IgD-negative memory B cell (primary cell): ENCODE measurements at regions not wholly inside any gene's neighbourhood (a gene's known extent, or its start where the extent isn't known, plus 50 kb on each side); places are given as distances from the start of the nearest gene placed in this dataset.

Experiments
- H3K27ac Mint-ChIP-seq, 3 donors: one replicate each; pipeline ENCODE4 v1.8.0; 2020 to 2022; ENCODE audit warnings: mild to moderate bottlenecking in 3 of 3, mixed read lengths in 3 of 3, moderate library complexity in 1 of 3
- H3K27me3 Mint-ChIP-seq: one replicate; pipeline ENCODE4 v1.8.0; 2021; ENCODE audit warnings: mixed read lengths
- H3K36me3 Mint-ChIP-seq: one replicate; pipeline ENCODE4 v1.8.0; 2020; ENCODE audit warnings: mild to moderate bottlenecking, mixed read lengths
- H3K4me1 Mint-ChIP-seq, 3 donors: one replicate each; pipeline ENCODE4 v1.8.0; 2020 to 2022; ENCODE audit warnings: mixed read lengths in 3 of 3, mild to moderate bottlenecking in 1 of 3
- H3K4me3 Mint-ChIP-seq, 4 donors: one replicate each; pipeline ENCODE4 v1.8.0; 2020 to 2022; ENCODE audit warnings: mild to moderate bottlenecking in 4 of 4, mixed read lengths in 4 of 4, moderate library complexity in 3 of 4
- H3K9me3 Mint-ChIP-seq, 3 donors: one replicate each; pipeline ENCODE4 v1.8.0; 2020 to 2021; ENCODE audit warnings: mixed read lengths in 3 of 3, mild to moderate bottlenecking in 1 of 3

DNA sequence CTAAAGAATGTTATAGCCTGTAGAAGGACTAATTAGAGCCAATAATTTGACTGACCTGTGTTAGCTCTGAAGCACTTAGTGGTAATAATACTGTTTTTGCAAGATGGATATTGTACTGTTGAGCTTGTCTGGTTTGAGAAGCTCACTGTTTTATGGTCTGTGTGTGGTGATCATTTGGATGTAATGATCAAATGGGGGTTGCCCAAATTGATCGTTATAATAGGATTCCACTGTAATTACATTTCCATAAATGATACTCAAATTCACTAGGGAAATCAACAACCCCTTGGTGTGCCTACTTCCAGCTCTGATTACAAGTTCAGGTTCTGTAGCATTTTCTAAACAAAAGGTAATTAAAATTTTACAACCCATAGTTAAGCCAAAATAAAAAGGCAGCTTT, 971.4 kb downstream of the TTLL7 start:
- peaks cover 0 to 12% (median 6%) of the 10 kb centered on the region in 3 donors for H3K9me3 Mint-ChIP-seq
- H3K4me1 Mint-ChIP-seq, result peaks cover 0 to 1% (median 0%) of the 10 kb centered on the region in 3 donors
- H3K4me3 Mint-ChIP-seq, result no peak overlapping the region
- H3K27me3 Mint-ChIP-seq, result no peaks in the 10 kb centered on the region
- no peaks in the 10 kb centered on the region for H3K36me3 Mint-ChIP-seq
- H3K27ac Mint-ChIP-seq, result no peak overlapping the region

DNA sequence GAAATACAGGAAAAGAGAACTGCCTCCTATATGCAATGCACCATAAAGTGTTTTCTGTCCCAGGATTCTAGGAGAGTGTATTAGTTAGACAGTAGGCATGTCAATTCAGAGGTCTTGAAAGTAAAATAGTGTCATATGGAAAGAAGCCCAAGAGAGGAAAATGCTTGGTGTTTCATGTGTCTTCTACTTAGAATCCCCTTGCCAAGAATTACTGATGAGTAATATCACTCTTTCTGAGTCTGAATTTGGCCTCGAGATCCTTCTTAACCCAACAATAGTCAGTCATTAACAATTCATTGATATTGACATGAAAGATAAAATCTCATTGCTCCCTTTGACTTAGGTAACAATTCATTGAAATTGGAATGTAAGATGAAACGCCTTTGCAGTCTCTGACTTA, 972.2 kb downstream of the TTLL7 start:
- Mint-ChIP-seq H3K9me3 (peaks cover 0 to 12% (median 6%) of the 10 kb centered on the region in 3 donors), H3K4me3 (no peak overlapping the region), H3K36me3 (no peaks in the 10 kb centered on the region), H3K4me1 (peaks cover 0 to 1% (median 0%) of the 10 kb centered on the region in 3 donors), H3K27ac (no peak overlapping the region), H3K27me3 (no peaks in the 10 kb centered on the region)

DNA sequence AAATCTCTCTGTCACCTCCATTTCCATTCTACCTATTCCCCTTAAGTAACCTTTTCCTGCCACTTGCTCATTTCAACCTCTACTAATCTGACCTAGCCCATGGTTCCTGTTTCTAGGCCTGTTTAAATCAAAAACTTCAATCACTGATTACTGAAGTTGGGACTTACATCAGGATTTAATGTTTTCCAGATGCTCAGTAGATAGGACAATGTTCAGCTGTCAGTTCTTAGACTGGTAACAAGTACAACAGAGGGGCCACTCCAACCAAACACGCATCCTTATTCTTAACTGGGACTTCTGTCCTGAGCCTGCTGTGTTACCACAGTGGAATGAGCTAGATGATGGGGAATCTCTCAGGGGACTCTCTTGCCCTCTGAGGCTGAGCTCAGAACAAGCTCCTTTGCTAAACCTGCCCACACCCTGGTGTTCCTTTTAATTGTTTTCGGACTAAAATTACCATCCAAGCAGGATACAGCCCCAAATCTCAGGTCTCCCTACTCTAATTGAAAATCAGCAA, 974.6 kb downstream of the TTLL7 start:
- Mint-ChIP-seq H3K36me3 (no peaks in the 10 kb centered on the region), H3K4me3 (no peak overlapping the region), H3K9me3 (peaks cover 3 to 10% (median 6%) of the 10 kb centered on the region in 3 donors), H3K27ac (no peak overlapping the region), H3K27me3 (no peaks in the 10 kb centered on the region), H3K4me1 (peaks cover 0 to 1% (median 0%) of the 10 kb centered on the region in 3 donors)

DNA sequence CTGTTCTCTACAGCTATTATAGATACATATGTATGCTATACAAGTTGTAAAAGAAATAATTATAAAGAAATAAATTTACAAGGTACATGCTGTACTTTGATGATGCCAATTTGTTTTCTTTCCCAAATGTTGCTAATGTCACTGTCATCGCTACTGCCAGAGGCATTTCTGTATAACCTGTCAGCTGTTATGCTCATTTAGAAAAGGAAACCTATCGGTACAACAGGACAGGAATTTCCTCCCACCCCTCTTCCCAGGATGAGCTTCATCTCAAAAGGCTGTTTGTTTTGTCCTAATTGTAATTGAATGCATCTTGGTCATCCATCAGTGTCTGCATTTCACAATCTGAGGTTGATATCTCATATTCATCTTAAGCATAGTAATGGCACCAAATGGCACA, 975.7 kb downstream of the TTLL7 start:
- H3K9me3 Mint-ChIP-seq, result peaks cover 3 to 10% (median 6%) of the 10 kb centered on the region in 3 donors
- no peaks in the 10 kb centered on the region for H3K36me3 Mint-ChIP-seq
- H3K27ac Mint-ChIP-seq, result no peak overlapping the region
- no peak overlapping the region for H3K4me3 Mint-ChIP-seq
- H3K27me3 Mint-ChIP-seq, result no peaks in the 10 kb centered on the region
- H3K4me1 Mint-ChIP-seq, result peaks cover 0 to 1% (median 0%) of the 10 kb centered on the region in 3 donors

DNA sequence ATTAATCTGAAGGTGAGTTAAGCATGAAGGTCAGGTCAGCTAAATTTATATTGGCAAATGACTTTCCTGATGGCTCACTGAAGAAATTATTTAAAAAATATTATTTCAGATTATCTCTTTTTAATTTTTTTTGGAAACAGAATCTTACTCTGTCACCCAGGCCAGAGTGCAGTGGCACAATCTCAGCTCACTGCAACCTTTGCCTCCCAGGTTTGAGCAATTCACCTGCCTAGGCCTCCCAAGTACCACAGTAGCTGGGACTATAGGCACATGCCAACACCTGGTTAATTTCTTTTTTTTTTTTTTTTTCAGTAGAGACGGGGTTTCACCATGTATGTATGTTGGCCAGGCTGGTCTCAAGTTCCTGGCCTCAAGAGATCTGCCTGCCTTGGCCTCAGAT, 976.7 kb downstream of the TTLL7 start:
- Mint-ChIP-seq H3K36me3 (no peaks in the 10 kb centered on the region), H3K4me1 (peaks cover 0 to 1% (median 0%) of the 10 kb centered on the region in 3 donors), H3K4me3 (no peak overlapping the region), H3K9me3 (peaks cover 3 to 10% (median 6%) of the 10 kb centered on the region in 3 donors), H3K27ac (no peak overlapping the region), H3K27me3 (no peaks in the 10 kb centered on the region)

DNA sequence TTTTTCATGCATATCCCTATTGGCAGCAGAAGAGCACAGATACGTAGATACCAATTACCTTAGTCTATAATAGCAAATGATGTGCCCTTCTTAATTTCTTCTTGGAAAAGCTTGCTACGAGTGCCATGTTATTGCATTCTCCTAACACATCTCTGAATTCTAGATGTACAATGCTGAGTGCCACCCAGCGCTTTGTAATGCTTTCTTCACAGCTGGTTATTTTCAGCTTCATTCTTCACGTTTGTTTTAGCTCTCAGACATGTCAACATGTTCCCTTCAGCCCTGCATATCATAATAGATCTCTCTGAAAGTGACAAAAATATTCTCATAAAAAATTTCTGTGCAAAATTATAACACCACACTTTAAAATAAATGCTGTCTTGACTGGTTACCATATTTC, 981.2 kb downstream of the TTLL7 start:
- Mint-ChIP-seq H3K9me3 (peaks cover 3 to 6% (median 6%) of the 10 kb centered on the region in 3 donors), H3K4me3 (no peak overlapping the region), H3K4me1 (no peaks in the 10 kb centered on the region), H3K36me3 (no peaks in the 10 kb centered on the region), H3K27me3 (no peaks in the 10 kb centered on the region), H3K27ac (no peak overlapping the region)

DNA sequence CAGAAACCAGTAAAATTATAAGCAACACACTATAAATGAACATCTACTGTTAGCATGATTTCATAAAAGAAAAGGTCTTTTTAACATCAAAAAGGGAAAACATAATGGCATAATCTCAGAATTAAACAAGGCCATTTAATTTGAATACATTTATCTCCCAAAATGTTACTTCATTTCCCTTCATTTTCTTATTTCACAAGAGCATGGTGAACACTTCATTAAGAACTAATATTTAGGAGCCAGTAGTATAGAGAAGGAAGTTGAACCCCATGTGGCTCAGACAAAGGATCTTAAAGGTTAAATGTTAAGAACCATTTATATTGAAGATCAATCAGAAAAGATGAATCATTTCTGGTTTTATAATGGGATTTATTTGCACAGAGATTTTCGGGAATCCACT, 981.7 kb downstream of the TTLL7 start:
- Mint-ChIP-seq H3K27me3 (no peaks in the 10 kb centered on the region), H3K4me3 (no peak overlapping the region)

DNA sequence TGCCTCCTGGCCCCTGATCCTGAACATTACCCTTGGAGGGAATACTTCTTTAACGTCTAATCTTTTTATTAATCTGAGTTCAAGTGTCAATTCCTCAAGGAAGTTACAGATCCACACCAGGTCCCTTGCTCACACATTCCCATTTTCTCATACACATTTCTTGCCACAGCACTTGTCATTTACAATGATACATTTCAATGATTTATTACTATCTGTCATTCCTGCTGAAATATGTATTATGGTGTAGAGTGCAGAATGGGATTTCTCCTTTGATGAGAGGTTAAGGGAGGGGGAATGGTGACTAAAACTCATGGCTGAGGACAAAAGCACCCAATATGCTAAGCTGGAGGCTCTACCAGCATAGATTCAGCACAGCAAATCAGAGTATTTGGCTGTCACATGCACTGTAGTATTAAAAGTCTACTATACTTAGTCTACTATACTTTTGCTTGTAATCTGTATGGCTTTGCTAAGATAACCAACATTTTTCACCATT, 982.5 kb downstream of the TTLL7 start:
- no peaks in the 10 kb centered on the region for H3K36me3 Mint-ChIP-seq
- H3K4me1 Mint-ChIP-seq, result no peaks in the 10 kb centered on the region
- H3K27ac Mint-ChIP-seq, result no peak overlapping the region
- H3K9me3 Mint-ChIP-seq, result peaks cover 3 to 6% (median 6%) of the 10 kb centered on the region in 3 donors
- H3K4me3 Mint-ChIP-seq, result no peak overlapping the region
- no peaks in the 10 kb centered on the region for H3K27me3 Mint-ChIP-seq

More for the DNA sequence above, 981.7 kb downstream of the TTLL7 start:
- H3K27ac Mint-ChIP-seq, result no peak overlapping the region
- no peaks in the 10 kb centered on the region for H3K4me1 Mint-ChIP-seq
- peaks cover 3 to 6% (median 6%) of the 10 kb centered on the region in 3 donors for H3K9me3 Mint-ChIP-seq
- no peaks in the 10 kb centered on the region for H3K36me3 Mint-ChIP-seq

DNA sequence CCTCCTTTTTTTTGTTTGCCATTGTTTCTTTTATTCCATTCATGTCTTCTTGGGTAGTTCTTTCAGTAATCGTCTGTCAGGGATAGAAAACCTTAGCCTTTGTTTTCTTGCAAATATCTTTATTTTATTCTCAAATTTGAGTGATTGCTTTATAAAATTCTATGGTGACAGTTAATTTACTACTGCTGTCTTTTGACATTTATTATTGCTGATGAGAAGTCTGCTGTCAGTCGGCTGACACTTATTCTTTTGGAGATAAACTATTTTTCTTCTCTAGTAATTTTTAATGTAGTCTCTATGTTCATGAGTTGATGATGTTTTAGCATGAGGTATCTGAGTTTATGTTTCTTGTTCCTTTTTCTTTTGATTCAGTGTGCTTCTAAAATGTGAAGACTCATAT, 983.8 kb downstream of the TTLL7 start:
- Mint-ChIP-seq H3K4me3 (no peak overlapping the region), H3K4me1 (no peaks in the 10 kb centered on the region), H3K27ac (no peak overlapping the region), H3K36me3 (no peaks in the 10 kb centered on the region), H3K27me3 (no peaks in the 10 kb centered on the region), H3K9me3 (peaks cover 3% of the 10 kb centered on the region in 3 donors)

DNA sequence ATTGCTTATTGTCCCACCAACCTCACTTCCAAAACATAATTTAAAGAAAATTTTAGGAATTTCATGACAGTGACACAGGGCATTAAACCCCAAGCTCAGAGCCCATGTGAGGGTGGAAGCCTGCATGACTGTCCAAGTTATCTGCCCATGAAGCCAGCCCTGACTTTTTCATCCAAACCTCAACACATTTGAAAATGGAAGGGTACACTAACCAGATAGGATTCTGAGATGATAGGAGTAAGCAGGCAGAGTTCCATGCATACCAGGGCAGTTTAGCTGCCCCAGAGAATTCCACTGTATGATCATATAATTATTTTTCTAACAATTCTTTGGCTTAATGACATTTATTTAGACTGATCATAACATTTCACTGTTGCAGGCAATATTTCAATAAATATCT, 986.0 kb downstream of the TTLL7 start:
- Mint-ChIP-seq H3K4me3 (no peak overlapping the region), H3K9me3 (peaks cover 0 to 2% (median 0%) of the 10 kb centered on the region in 3 donors), H3K36me3 (no peaks in the 10 kb centered on the region), H3K4me1 (no peaks in the 10 kb centered on the region), H3K27me3 (no peaks in the 10 kb centered on the region), H3K27ac (no peak overlapping the region)

DNA sequence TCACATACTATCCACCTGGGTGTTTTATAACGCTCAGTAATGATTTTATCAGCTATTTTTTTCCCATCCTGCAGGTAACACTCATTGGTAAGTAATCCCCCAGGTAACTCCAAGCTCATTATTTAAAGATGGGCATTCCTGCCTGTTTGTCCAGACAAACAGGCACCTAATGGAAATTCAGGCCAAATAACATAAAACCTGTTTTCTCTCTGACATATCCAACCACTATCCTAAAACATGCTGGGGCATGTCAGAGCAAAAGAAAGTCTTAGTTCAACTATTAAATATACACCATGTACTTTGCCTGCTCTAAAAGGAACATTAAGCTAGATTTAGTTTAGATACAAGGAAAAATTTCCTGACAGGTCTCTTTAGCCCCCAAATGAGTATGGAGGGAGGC, 987.7 kb downstream of the TTLL7 start:
- H3K36me3 Mint-ChIP-seq, result no peaks in the 10 kb centered on the region
- no peaks in the 10 kb centered on the region for H3K4me1 Mint-ChIP-seq
- no peaks in the 10 kb centered on the region for H3K27me3 Mint-ChIP-seq
- peaks cover 0 to 3% (median 0%) of the 10 kb centered on the region in 3 donors for H3K9me3 Mint-ChIP-seq
- no peak overlapping the region for H3K27ac Mint-ChIP-seq
- no peak overlapping the region for H3K4me3 Mint-ChIP-seq

DNA sequence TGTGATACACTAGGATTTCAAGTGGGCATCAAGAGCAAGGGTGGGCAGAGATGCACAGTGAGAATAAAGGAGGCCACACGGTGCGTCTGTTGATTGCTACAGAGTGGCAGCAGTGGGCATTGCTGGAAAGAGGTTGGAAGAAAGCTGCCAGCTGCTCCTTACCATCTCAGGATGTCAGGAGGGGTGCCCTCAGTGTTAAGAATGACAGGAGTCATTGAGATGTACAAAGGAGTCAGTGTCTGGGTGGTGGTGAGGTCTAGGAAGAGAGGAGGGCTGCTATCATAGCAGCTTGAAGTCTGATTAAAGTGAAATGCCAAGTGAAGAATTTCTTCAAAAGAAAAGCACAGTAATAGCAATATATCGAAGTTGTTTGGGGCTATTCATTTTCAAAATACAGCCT, 992.7 kb downstream of the TTLL7 start:
- Mint-ChIP-seq H3K27ac (no peak overlapping the region), H3K4me1 (no peaks in the 10 kb centered on the region), H3K4me3 (no peak overlapping the region), H3K36me3 (no peaks in the 10 kb centered on the region), H3K27me3 (no peaks in the 10 kb centered on the region), H3K9me3 (peaks cover 0 to 3% (median 0%) of the 10 kb centered on the region in 3 donors)

DNA sequence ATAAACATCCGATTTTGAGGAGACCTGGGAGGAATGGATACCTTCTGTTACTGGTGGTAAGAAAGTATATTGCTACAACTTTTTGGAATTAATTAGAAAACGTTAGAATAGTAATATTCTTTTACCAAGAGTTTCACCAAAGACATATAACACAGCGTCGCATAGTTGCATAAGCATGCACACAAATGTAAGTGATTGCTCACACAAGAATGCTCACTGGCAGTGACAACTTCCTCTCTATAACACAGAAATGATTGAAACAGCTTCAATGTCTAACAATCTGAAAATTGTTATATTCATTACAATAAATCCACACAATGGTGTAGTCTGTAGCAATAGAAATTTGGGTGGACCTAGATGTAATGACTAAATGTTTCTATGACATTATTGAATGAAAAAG, 998.6 kb downstream of the TTLL7 start:
- Mint-ChIP-seq H3K27me3 (no peaks in the 10 kb centered on the region), H3K36me3 (no peaks in the 10 kb centered on the region), H3K27ac (no peak overlapping the region), H3K4me3 (no peak overlapping the region), H3K9me3 (no peaks in the 10 kb centered on the region), H3K4me1 (no peaks in the 10 kb centered on the region)

DNA sequence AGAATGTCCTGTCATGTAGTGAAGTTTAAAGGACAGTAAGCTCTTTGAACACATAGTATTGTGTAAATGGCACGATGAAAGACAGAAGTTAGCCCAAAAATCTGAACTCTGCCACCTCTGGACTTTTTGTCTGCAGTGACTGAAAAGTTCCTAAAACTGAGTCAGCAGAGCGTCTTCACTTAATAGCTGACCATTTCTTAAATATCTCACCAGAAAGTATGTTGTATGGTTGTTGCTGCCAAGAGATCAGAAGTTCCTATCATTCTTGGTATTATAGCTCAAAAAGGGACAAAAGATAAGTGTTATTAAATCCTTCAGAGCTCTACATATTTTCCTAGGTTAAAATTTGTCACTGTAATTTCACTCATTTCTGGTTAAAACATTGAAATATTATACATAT, 1003.0 kb downstream of the TTLL7 start:
- no peak overlapping the region for H3K27ac Mint-ChIP-seq
- no peaks in the 10 kb centered on the region for H3K36me3 Mint-ChIP-seq
- H3K9me3 Mint-ChIP-seq, result peaks cover 0 to 2% (median 1%) of the 10 kb centered on the region in 3 donors
- H3K27me3 Mint-ChIP-seq, result no peaks in the 10 kb centered on the region
- no peaks in the 10 kb centered on the region for H3K4me1 Mint-ChIP-seq
- H3K4me3 Mint-ChIP-seq, result no peak overlapping the region

DNA sequence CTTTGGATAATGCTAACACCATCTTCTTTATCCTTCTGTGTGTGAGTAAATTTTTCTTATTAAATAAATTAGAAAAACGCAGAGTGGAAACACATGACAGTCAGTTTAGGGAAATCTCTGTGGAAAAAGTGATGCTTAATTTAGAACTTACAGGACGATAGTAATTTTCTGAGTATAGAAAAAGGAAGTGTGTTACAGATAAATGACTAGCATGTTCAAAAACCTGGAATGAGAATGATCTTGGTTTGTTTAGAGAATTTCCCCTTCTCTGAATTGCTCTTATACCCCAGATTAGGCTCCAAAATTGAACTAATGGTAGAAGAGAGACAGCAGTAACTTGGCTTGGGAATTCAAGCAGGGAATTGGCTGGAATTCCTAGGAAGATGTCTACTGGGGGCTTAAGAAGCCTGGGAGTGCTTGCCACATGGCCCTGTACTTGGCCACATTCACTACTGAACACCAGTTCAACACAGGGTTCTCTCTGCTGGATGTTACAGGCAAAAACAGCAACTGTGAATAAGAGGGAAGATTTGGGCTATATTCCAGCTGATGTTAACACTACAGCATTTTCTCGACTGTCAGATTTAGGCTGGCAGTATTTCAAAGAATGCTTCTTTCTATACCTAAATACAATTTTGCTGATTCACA, 1004.2 kb downstream of the TTLL7 start:
- Mint-ChIP-seq H3K9me3 (peaks cover 0 to 2% (median 1%) of the 10 kb centered on the region in 3 donors), H3K4me3 (no peak overlapping the region), H3K4me1 (no peaks in the 10 kb centered on the region), H3K36me3 (no peaks in the 10 kb centered on the region), H3K27ac (no peak overlapping the region), H3K27me3 (peaks cover 1% of the 10 kb centered on the region)

DNA sequence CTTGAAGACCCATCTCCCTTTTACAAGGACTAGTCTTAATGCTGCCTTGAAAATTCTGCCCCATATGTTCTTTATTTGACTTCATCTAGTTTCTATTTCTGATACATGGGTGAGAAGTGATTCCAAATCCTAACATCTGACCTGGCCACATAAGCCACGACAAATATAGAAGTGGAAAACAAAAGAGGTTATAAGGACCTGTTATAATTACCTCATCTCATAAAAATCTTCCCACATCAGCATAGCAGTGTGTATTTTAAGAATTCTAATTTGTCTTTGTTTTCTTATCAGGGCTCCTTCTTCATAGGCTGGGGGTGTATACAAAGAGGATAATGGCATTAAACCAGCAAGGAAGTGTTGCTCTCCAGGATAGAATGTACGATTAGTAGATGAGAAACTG, 1007.4 kb downstream of the TTLL7 start:
- no peaks in the 10 kb centered on the region for H3K36me3 Mint-ChIP-seq
- H3K4me3 Mint-ChIP-seq, result no peak overlapping the region
- peaks cover 0 to 2% (median 1%) of the 10 kb centered on the region in 3 donors for H3K9me3 Mint-ChIP-seq
- H3K27me3 Mint-ChIP-seq, result peaks cover 1% of the 10 kb centered on the region
- no peaks in the 10 kb centered on the region for H3K4me1 Mint-ChIP-seq
- H3K27ac Mint-ChIP-seq, result no peak overlapping the region
